Astrocyte (in vitro differentiated cells and primary cell): ENCODE measurements at regions not wholly inside any gene's neighbourhood (a gene's known extent, or its start where the extent isn't known, plus 50 kb on each side); places are given as distances from the start of the nearest gene placed in this dataset.

ENCODE experiments used
- DNase-seq: peaks from one replicate; pipeline ENCODE4 v3.0.0-alpha.2; 2010; ENCODE audit warnings: low read depth
- FAIRE-seq: peaks from 2 replicates; lab custom pipeline; 2011; peaks lifted over from hg19 to GRCh38; lab: Jason Lieb, UNC
- H2AFZ ChIP-seq: 2 replicates; pipeline ENCODE4 v1.6.0; 2012; ENCODE audit warnings: low read depth, low read length, inconsistent platforms
- H3K27ac ChIP-seq: 2 replicates; pipeline ENCODE4 v1.5.1; 2011; ENCODE audit warnings: low read depth, low read length, inconsistent platforms
- H3K27me3 ChIP-seq: 2 replicates; pipeline ENCODE4 v1.6.0; 2011; ENCODE audit warnings: low read length, inconsistent platforms; ENCODE audit not compliant: insufficient read depth
- H3K36me3 ChIP-seq: 2 replicates; pipeline ENCODE4 v1.5.1; 2011; ENCODE audit warnings: low read length, inconsistent platforms; ENCODE audit not compliant: insufficient read depth
- H3K4me1 ChIP-seq: 2 replicates; pipeline ENCODE4 v1.5.1; 2011; ENCODE audit warnings: low read length, inconsistent platforms; ENCODE audit not compliant: insufficient read depth
- H3K4me2 ChIP-seq: 2 replicates; pipeline ENCODE4 v1.6.0; 2012; ENCODE audit warnings: low read length, inconsistent platforms
- H3K4me3 ChIP-seq: 2 replicates; pipeline ENCODE4 v1.5.1; 2011; ENCODE audit warnings: low read depth, mild to moderate bottlenecking, low read length, inconsistent platforms; ENCODE audit not compliant: insufficient read depth
- H3K79me2 ChIP-seq: 2 replicates; pipeline ENCODE4 v1.6.0; 2012; ENCODE audit warnings: mild to moderate bottlenecking, low read length, inconsistent platforms; ENCODE audit not compliant: insufficient read depth
- H3K9ac ChIP-seq: 2 replicates; pipeline ENCODE4 v1.6.0; 2012; ENCODE audit warnings: mild to moderate bottlenecking, low read length, inconsistent platforms
- H3K9me3 ChIP-seq: 2 replicates; pipeline ENCODE4 v1.5.1; 2012; ENCODE audit warnings: low read depth, mild to moderate bottlenecking, low read length, inconsistent platforms; ENCODE audit not compliant: insufficient read depth
- H4K20me1 ChIP-seq: 2 replicates; pipeline ENCODE4 v1.6.0; 2012; ENCODE audit warnings: low read length, inconsistent platforms; ENCODE audit not compliant: insufficient read depth
- H3K27ac Mint-ChIP-seq: one replicate; pipeline ENCODE4 v1.8.0; 2021; ENCODE audit warnings: mild to moderate bottlenecking, mixed read lengths; ENCODE audit not compliant: unreplicated experiment
- H3K27me3 Mint-ChIP-seq: one replicate; pipeline ENCODE4 v1.8.0; 2021; ENCODE audit warnings: low read depth, mixed read lengths; ENCODE audit not compliant: unreplicated experiment
- H3K36me3 Mint-ChIP-seq: one replicate; pipeline ENCODE4 v1.8.0; 2021; ENCODE audit warnings: low read depth, mixed read lengths; ENCODE audit not compliant: unreplicated experiment
- H3K4me1 Mint-ChIP-seq: one replicate; pipeline ENCODE4 v1.8.0; 2021; ENCODE audit warnings: low read depth, mixed read lengths; ENCODE audit not compliant: unreplicated experiment
- H3K4me3 Mint-ChIP-seq: one replicate; pipeline ENCODE4 v1.8.0; 2021; ENCODE audit warnings: mild to moderate bottlenecking, moderate library complexity, mixed read lengths; ENCODE audit not compliant: unreplicated experiment
- H3K9me3 Mint-ChIP-seq: one replicate; pipeline ENCODE4 v1.8.0; 2021; ENCODE audit warnings: mild to moderate bottlenecking, mixed read lengths; ENCODE audit not compliant: unreplicated experiment
- EZH2 ChIP-seq: IDR thresholded peaks from 2 replicates; pipeline ENCODE4 v1.6.1; 2012; ENCODE audit warnings: mild to moderate bottlenecking, low read length, inconsistent platforms; ENCODE audit not compliant: insufficient read depth
- TF ChIP-seq, protein P1 (sequence below): IDR thresholded peaks from 2 replicates; pipeline ENCODE4 v1.5.1; 2011; ENCODE audit warnings: low read depth, mild to moderate bottlenecking, inconsistent platforms, low read length, moderate library complexity; ENCODE audit not compliant: insufficient read depth

DNA sequence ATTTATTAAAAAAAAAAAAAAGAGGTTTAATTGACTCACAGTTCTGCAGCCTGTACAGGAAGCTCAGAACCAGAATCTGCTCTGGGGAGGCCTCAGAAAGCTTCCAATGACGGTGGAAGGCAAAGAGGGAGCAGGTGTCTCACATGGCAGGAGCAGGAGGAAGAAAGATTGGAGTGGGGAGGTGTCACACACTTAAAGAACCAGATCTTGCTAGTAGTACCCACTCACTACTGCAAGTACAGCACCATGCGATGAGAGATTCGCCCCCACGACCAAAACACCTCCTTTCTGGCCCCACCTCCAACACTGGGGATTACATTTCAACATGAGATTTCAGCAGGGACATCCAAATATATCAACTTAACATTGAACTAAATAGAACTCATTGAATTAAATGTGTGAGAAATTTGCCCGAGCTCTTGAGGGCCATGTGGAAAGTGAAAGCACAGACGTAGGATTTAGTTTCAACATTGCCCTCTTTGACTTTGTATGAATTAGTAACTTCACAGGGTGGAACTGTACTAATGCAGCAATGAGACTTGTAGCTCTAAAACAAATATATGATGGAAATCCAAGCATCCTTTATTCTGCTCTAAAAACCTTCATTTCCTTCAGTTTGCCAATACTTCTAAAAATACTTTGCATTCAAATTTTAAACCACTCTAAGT lies 628.2 kb downstream of the FAM181B start:
- Histone ChIP-seq H4K20me1 (no peaks in the 10 kb centered on the region), H3K79me2 (no peaks in the 10 kb centered on the region), H3K4me1 (no peaks in the 10 kb centered on the region), H3K27me3 (no peaks in the 10 kb centered on the region), H3K4me2 (no peak overlapping the region), H2AFZ (no peak overlapping the region), H3K36me3 (no peaks in the 10 kb centered on the region), H3K27ac (no peak overlapping the region), H3K9me3 (no peaks in the 10 kb centered on the region), H3K4me3 (no peak overlapping the region), H3K9ac (no peak overlapping the region)
- Mint-ChIP-seq H3K27me3 (no peaks in the 10 kb centered on the region), H3K36me3 (no peaks in the 10 kb centered on the region), H3K9me3 (no peaks in the 10 kb centered on the region), H3K27ac (no peak overlapping the region), H3K4me1 (no peaks in the 10 kb centered on the region), H3K4me3 (no peak overlapping the region)
- FAIRE-seq (no peak), DNase-seq (no peak)
- TF ChIP-seq EZH2, result no peak
- TF ChIP-seq, protein P1, sequence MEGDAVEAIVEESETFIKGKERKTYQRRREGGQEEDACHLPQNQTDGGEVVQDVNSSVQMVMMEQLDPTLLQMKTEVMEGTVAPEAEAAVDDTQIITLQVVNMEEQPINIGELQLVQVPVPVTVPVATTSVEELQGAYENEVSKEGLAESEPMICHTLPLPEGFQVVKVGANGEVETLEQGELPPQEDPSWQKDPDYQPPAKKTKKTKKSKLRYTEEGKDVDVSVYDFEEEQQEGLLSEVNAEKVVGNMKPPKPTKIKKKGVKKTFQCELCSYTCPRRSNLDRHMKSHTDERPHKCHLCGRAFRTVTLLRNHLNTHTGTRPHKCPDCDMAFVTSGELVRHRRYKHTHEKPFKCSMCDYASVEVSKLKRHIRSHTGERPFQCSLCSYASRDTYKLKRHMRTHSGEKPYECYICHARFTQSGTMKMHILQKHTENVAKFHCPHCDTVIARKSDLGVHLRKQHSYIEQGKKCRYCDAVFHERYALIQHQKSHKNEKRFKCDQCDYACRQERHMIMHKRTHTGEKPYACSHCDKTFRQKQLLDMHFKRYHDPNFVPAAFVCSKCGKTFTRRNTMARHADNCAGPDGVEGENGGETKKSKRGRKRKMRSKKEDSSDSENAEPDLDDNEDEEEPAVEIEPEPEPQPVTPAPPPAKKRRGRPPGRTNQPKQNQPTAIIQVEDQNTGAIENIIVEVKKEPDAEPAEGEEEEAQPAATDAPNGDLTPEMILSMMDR, result no peak

GRCh38 chr11:82092904-82093303 lies 640.8 kb downstream of the FAM181B start:
- Histone ChIP-seq H3K27me3 (no peaks in the 10 kb centered on the region), H2AFZ (no peak overlapping the region), H3K4me3 (no peak overlapping the region), H3K9ac (no peak overlapping the region), H3K9me3 (no peaks in the 10 kb centered on the region), H3K4me2 (no peak overlapping the region), H3K79me2 (no peaks in the 10 kb centered on the region), H3K36me3 (no peaks in the 10 kb centered on the region), H3K27ac (no peak overlapping the region), H3K4me1 (no peaks in the 10 kb centered on the region), H4K20me1 (no peaks in the 10 kb centered on the region)
- Mint-ChIP-seq H3K4me3 (no peak overlapping the region), H3K9me3 (no peaks in the 10 kb centered on the region), H3K4me1 (peaks cover 11% of the 10 kb centered on the region), H3K27ac (no peak overlapping the region), H3K27me3 (no peaks in the 10 kb centered on the region), H3K36me3 (no peaks in the 10 kb centered on the region)
- no peak for DNase-seq
- FAIRE-seq, result no peak
- no peak for TF ChIP-seq EZH2
- TF ChIP-seq, protein P1, result no peak

GRCh38 chr11:82089426-82089825 lies 644.2 kb downstream of the FAM181B start:
- Mint-ChIP-seq H3K36me3 (no peaks in the 10 kb centered on the region), H3K4me1 (peaks cover 10% of the 10 kb centered on the region), H3K9me3 (no peaks in the 10 kb centered on the region), H3K27ac (no peak overlapping the region), H3K27me3 (no peaks in the 10 kb centered on the region), H3K4me3 (no peak overlapping the region)
- no peaks in the 10 kb centered on the region for H3K4me1 ChIP-seq
- TF ChIP-seq, protein P1, result no peak
- no peak for TF ChIP-seq EZH2
- H3K36me3 ChIP-seq, result no peaks in the 10 kb centered on the region
- no peaks in the 10 kb centered on the region for H4K20me1 ChIP-seq
- no peak overlapping the region for H3K4me3 ChIP-seq
- H3K79me2 ChIP-seq, result no peaks in the 10 kb centered on the region
- no peak overlapping the region for H2AFZ ChIP-seq
- H3K27ac ChIP-seq, result no peak overlapping the region
- FAIRE-seq (no peak), DNase-seq (no peak)
- H3K27me3 ChIP-seq, result no peaks in the 10 kb centered on the region
- H3K4me2 ChIP-seq, result no peak overlapping the region
- no peaks in the 10 kb centered on the region for H3K9me3 ChIP-seq
- no peak overlapping the region for H3K9ac ChIP-seq
